ENCODE measurements at regions not wholly inside any gene's neighbourhood (a gene's known extent, or its start where the extent isn't known, plus 50 kb on each side); places are given as distances from the start of the nearest gene placed in this dataset.

DNA sequence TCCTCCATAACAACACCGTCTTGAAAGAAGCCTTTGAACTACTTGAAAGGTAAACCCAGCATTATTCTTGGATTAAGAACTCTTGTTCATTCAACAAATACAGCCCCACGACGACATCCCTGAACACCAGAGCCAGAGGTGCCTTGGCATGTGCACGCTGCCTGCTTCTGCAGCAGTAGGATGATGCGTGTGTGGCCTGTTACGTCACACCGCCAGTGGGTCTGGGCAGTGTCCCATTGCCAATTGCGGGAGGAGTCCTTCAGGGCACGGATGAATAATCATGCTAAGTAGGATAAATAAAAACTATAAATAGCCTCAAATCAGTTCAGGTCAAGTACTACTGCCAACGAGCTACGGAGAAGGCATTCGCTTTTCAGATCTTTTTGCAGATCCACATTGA is 380.5 kb downstream of the SHANK2 start (continued):
- TF ChIP-seq, protein P1, sequence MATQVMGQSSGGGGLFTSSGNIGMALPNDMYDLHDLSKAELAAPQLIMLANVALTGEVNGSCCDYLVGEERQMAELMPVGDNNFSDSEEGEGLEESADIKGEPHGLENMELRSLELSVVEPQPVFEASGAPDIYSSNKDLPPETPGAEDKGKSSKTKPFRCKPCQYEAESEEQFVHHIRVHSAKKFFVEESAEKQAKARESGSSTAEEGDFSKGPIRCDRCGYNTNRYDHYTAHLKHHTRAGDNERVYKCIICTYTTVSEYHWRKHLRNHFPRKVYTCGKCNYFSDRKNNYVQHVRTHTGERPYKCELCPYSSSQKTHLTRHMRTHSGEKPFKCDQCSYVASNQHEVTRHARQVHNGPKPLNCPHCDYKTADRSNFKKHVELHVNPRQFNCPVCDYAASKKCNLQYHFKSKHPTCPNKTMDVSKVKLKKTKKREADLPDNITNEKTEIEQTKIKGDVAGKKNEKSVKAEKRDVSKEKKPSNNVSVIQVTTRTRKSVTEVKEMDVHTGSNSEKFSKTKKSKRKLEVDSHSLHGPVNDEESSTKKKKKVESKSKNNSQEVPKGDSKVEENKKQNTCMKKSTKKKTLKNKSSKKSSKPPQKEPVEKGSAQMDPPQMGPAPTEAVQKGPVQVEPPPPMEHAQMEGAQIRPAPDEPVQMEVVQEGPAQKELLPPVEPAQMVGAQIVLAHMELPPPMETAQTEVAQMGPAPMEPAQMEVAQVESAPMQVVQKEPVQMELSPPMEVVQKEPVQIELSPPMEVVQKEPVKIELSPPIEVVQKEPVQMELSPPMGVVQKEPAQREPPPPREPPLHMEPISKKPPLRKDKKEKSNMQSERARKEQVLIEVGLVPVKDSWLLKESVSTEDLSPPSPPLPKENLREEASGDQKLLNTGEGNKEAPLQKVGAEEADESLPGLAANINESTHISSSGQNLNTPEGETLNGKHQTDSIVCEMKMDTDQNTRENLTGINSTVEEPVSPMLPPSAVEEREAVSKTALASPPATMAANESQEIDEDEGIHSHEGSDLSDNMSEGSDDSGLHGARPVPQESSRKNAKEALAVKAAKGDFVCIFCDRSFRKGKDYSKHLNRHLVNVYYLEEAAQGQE (IDR thresholded peaks at IDR 0.05): no peak
- TF ChIP-seq YY1 (IDR thresholded peaks at IDR 0.05): no peak

DNA sequence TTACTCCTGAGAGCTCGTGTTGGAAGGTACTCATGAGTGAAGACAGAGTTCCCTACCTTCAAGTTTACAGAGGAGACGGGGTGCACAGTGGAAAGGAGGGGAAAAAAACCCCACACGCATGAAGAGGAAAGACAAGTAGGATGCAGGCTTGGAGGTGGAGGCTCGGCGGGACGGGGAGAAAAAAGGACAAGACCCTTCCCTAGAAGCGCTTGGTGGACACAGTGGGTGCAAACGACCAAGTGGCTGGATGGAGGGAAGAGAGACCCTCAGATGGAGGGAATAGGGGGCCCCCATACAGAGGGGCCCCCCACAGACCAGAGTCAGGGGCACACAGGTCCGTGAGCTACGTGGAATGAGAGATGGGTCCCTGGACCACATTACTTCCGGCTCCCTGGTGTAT is 380.1 kb downstream of the SHANK2 start:
- no peaks in the 10 kb centered on the region for H3K4me1 ChIP-seq (ENCODE audit: control insufficient read depth in 4 of 4, insufficient read depth in 4 of 4, low read length in 3 of 4)
- 91% methylated on average over 11 of the region's 11 CpGs for WGBS
- no peak for TF ChIP-seq SP1 (IDR thresholded peaks at IDR 0.05)
- TF ChIP-seq RAD21 (IDR thresholded peaks at IDR 0.05): no peak
- no peak for TF ChIP-seq RXRA (IDR thresholded peaks at IDR 0.05)
- TF ChIP-seq YY1 (IDR thresholded peaks at IDR 0.05): no peak
- no peak for TF ChIP-seq HNF4A (conservative IDR thresholded peaks at IDR 0.05)
- TF ChIP-seq, protein P2, sequence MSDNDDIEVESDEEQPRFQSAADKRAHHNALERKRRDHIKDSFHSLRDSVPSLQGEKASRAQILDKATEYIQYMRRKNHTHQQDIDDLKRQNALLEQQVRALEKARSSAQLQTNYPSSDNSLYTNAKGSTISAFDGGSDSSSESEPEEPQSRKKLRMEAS (IDR thresholded peaks at IDR 0.05): no peak
- TF ChIP-seq FOXA2 (IDR thresholded peaks at IDR 0.05): no peak
- TF ChIP-seq, protein P3, sequence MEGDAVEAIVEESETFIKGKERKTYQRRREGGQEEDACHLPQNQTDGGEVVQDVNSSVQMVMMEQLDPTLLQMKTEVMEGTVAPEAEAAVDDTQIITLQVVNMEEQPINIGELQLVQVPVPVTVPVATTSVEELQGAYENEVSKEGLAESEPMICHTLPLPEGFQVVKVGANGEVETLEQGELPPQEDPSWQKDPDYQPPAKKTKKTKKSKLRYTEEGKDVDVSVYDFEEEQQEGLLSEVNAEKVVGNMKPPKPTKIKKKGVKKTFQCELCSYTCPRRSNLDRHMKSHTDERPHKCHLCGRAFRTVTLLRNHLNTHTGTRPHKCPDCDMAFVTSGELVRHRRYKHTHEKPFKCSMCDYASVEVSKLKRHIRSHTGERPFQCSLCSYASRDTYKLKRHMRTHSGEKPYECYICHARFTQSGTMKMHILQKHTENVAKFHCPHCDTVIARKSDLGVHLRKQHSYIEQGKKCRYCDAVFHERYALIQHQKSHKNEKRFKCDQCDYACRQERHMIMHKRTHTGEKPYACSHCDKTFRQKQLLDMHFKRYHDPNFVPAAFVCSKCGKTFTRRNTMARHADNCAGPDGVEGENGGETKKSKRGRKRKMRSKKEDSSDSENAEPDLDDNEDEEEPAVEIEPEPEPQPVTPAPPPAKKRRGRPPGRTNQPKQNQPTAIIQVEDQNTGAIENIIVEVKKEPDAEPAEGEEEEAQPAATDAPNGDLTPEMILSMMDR (IDR thresholded peaks at IDR 0.05; ENCODE audit: low read depth, low read length, missing input control): no peak
- TF ChIP-seq HNF4G (IDR thresholded peaks at IDR 0.05): no peak
- TF ChIP-seq GABPA (IDR thresholded peaks at IDR 0.05 in 1 of 2, conservative IDR thresholded peaks at IDR 0.05 in 1 of 2): no peak
- no peak for TF ChIP-seq NR2F2 (IDR thresholded peaks at IDR 0.05)
- TF ChIP-seq, protein P4, sequence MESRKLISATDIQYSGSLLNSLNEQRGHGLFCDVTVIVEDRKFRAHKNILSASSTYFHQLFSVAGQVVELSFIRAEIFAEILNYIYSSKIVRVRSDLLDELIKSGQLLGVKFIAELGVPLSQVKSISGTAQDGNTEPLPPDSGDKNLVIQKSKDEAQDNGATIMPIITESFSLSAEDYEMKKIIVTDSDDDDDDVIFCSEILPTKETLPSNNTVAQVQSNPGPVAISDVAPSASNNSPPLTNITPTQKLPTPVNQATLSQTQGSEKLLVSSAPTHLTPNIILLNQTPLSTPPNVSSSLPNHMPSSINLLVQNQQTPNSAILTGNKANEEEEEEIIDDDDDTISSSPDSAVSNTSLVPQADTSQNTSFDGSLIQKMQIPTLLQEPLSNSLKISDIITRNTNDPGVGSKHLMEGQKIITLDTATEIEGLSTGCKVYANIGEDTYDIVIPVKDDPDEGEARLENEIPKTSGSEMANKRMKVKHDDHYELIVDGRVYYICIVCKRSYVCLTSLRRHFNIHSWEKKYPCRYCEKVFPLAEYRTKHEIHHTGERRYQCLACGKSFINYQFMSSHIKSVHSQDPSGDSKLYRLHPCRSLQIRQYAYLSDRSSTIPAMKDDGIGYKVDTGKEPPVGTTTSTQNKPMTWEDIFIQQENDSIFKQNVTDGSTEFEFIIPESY (IDR thresholded peaks at IDR 0.05): no peak
- TF ChIP-seq TAF1 (conservative IDR thresholded peaks at IDR 0.05): no peak
- no peak for TF ChIP-seq FOXA1 (IDR thresholded peaks at IDR 0.05)
- no peak for TF ChIP-seq JUND (IDR thresholded peaks at IDR 0.05)
- no peak for TF ChIP-seq EGR1 (IDR thresholded peaks at IDR 0.05; ENCODE audit: low read depth in 2 of 2)
- TF ChIP-seq, protein P1 (IDR thresholded peaks at IDR 0.05): no peak
- TF ChIP-seq, protein P5, sequence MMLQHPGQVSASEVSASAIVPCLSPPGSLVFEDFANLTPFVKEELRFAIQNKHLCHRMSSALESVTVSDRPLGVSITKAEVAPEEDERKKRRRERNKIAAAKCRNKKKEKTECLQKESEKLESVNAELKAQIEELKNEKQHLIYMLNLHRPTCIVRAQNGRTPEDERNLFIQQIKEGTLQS (IDR thresholded peaks at IDR 0.05): no peak
- H3K4me3 ChIP-seq (ENCODE audit: low read depth in 1 of 3, low read length in 3 of 3): no peak overlapping the region
- H3K9ac ChIP-seq (ENCODE audit: low read depth in 1 of 2, low read length in 2 of 2): no peak overlapping the region
- H3K27ac ChIP-seq (ENCODE audit: low read depth in 1 of 2, low read length in 2 of 2): no peak overlapping the region
- no peaks in the 10 kb centered on the region for H3K9me3 ChIP-seq (ENCODE audit: control insufficient read depth in 4 of 4, low read length in 3 of 4)
- H3K36me3 ChIP-seq (ENCODE audit: control insufficient read depth in 4 of 4, insufficient read depth in 3 of 4, low read depth in 1 of 4, low read length in 3 of 4): no peaks in the 10 kb centered on the region
- no peak for DNase-seq (ENCODE audit: low spot score)
- H3K27me3 ChIP-seq (ENCODE audit: control insufficient read depth in 4 of 4, insufficient read depth in 4 of 4, low read length in 3 of 4): no peaks in the 10 kb centered on the region

All from liver (tissue), 8 donors.